AG04449 (cell line): ENCODE measurements at regions not wholly inside any gene's neighbourhood (a gene's known extent, or its start where the extent isn't known, plus 50 kb on each side); places are given as distances from the start of the nearest gene placed in this dataset.

Experiments used
- CTCF ChIA-PET: fragments of 350-600 bp; formaldehyde crosslinking; extraction: SDS; loops from one replicate; lab custom pipeline; 2021; ENCODE audit warnings: antibody characterized with exemption; lab: Yijun Ruan, JAX
- POLR2A ChIA-PET: fragments of 400-600, 350-600 bp; formaldehyde crosslinking; extraction: SDS; loops from one replicate; lab custom pipeline; 2020; ENCODE audit warnings: antibody characterized with exemption, inconsistent platforms; lab: Yijun Ruan, JAX
- DNase-seq: peaks from one replicate; pipeline ENCODE4 v3.0.0-alpha.2; 2010; ENCODE audit warnings: low read depth, low spot score
- H3K4me3 ChIP-seq: 2 replicates; pipeline ENCODE4 v1.5.1; 2011; ENCODE audit warnings: low read depth, mild to moderate bottlenecking, control low read depth, low read length
- TF ChIP-seq, protein P1 (sequence below): IDR thresholded peaks from one replicate; pipeline ENCODE4 v1.5.1; 2011; ENCODE audit warnings: mild to moderate bottlenecking, moderate library complexity, low read length, control low read depth, inconsistent platforms; ENCODE audit not compliant: insufficient read depth; ENCODE audit errors: missing control alignments

DNA sequence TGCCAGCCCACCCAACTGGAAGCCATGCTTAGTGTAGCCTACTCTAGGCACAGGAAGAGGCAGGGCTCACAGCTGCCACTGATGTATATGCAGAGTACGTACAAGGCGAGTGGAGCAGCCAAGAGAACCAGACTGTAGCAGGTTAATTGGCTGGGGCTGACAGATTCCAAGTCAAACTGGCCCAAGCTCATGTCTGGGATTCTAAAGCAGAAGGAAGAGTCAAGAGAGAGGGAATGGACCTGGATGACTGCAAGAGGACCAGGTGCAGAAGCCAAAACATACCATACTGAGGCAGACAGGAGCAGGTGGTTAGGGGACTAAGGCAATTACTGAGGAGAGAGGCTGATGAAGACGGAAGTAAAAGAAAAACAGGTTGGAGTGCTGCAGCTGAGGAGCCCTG is 51.3 kb upstream of the LRRN2 start:
- CTCF ChIA-PET, result interaction anchor here (0.6 to 1.3 kb wide), 2 partner anchors 10 to 55 kb away, joined by 3 to 5 read pairs; no protein-coding TSS in a partner anchor
- no peak overlapping the region for H3K4me3 ChIP-seq
- TF ChIP-seq, protein P1, sequence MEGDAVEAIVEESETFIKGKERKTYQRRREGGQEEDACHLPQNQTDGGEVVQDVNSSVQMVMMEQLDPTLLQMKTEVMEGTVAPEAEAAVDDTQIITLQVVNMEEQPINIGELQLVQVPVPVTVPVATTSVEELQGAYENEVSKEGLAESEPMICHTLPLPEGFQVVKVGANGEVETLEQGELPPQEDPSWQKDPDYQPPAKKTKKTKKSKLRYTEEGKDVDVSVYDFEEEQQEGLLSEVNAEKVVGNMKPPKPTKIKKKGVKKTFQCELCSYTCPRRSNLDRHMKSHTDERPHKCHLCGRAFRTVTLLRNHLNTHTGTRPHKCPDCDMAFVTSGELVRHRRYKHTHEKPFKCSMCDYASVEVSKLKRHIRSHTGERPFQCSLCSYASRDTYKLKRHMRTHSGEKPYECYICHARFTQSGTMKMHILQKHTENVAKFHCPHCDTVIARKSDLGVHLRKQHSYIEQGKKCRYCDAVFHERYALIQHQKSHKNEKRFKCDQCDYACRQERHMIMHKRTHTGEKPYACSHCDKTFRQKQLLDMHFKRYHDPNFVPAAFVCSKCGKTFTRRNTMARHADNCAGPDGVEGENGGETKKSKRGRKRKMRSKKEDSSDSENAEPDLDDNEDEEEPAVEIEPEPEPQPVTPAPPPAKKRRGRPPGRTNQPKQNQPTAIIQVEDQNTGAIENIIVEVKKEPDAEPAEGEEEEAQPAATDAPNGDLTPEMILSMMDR, result no peak
- POLR2A ChIA-PET, result no interaction called here
- no peak for DNase-seq

DNA sequence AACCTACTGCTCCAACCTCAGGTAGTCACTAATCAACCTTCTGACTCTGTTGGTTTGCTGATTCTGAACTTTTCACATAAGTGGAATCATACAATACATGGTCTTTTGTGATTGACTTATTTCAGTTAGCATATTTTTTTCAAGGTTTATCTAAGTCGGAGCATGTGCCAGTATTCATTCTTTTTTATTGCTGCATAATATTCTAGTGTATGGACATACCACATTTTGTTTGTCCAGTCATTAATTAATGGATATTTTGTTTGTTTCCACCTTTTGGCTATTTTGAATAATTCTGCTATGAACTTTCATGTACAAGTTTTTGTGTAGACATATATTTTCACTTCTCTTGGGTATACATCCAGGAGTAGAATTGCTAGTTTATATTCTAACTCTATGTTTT is 53.0 kb upstream of the LRRN2 start:
- H3K4me3 ChIP-seq, result no peak overlapping the region
- DNase-seq, result no peak
- ChIA-PET POLR2A (no interaction called here), CTCF (interaction anchor here (0.9 kb wide), 1 partner anchor 8 kb away, joined by 7 read pairs; no protein-coding TSS in a partner anchor)
- TF ChIP-seq, protein P1, result no peak

DNA sequence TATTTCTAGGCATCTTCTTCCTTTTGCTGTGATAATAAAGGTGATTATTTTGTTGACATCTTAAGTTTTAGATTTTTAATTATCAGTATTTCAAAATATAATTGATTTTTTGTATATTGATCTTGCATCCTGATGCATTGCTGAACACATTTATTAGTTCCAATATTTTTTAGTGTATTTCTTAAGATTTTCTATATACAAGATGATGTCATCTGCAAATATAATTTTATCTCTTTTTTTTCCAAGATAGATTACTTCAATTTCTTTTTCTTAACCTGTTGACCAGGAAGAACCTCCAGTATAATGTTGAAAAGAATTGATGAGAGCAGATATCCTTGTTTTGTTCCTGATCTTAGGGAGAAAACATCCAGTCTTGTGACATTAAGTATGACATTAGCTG is 54.8 kb upstream of the LRRN2 start:
- POLR2A ChIA-PET, result no interaction called here
- CTCF ChIA-PET, result interaction anchor here (0.7 to 1.8 kb wide), 3 partner anchors 8 to 67 kb away, joined by 3 to 5 read pairs (median 3); no protein-coding TSS in a partner anchor
- TF ChIP-seq, protein P1, result no peak
- no peak for DNase-seq
- no peak overlapping the region for H3K4me3 ChIP-seq

DNA sequence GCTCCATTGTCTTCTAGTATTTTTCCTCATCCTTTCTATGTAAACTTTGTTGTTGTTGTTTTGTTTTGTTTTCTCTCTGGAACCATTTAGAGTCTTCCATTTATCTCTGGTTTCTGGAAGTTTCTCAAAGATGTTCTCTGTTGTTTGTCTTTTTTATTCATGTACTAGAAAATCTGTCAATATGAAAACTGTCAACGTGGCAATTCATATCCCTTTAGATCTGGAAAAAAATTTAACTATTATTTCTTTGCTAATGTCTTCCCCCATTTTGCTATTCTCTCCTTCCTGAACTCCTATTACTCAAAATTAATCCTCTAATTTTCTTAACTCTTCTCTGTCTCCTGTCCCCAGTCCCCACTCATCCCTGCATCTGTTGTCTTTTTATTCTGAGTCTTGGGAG is 55.9 kb upstream of the LRRN2 start:
- TF ChIP-seq, protein P1, result no peak
- H3K4me3 ChIP-seq, result no peak overlapping the region
- no peak for DNase-seq
- CTCF ChIA-PET, result no interaction called here
- POLR2A ChIA-PET, result no interaction called here

GRCh38 chr1:204742676-204743251 is 57.2 kb upstream of the LRRN2 start:
- POLR2A ChIA-PET, result no interaction called here
- no peak for DNase-seq
- TF ChIP-seq, protein P1, result no peak
- CTCF ChIA-PET, result interaction anchor here (1.5 kb wide), 1 partner anchor 21 kb away, joined by 6 read pairs; no protein-coding TSS in a partner anchor
- no peak overlapping the region for H3K4me3 ChIP-seq

DNA sequence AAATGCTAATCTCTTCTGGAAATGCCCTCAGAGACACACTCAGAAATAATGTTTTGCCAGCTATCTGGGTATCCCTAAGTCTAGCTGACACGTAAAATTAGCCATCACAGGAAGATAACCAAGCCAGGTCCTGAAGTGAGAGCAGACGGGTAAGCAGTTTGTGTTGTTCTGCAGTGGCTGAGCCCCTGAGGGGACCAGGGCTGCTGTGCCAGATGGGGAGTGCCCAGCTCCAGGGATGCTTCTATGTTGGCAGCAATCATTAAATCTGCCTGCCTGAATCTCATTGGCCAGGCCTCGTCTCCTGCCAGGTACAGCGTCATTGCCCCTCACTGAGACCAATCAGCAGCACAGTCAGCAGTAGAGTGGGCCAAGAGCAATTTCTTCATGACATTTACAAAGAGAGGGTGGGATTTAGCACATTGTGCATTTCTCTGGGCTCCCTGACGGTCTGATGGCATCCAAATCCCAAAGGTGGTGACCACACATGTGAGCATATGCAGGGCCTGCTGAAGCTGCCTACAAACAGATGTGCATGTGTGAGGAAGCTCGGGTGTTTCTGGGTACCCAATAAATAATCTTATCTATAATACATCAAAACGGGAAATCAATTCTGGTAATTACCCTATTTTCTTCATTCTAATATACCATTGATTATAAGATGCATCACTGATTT is 58.7 kb upstream of the LRRN2 start:
- ChIA-PET CTCF (interaction anchor here (1.2 to 4.8 kb wide), 5 partner anchors 9 to 220 kb away, joined by 3 to 40 read pairs (median 5); no protein-coding TSS in a partner anchor), POLR2A (no interaction called here)
- H3K4me3 ChIP-seq, result no peak overlapping the region
- TF ChIP-seq, protein P1, result no peak
- DNase-seq, result no peak
